Loucy (cell line): ENCODE measurements at regions not wholly inside any gene's neighbourhood (a gene's known extent, or its start where the extent isn't known, plus 50 kb on each side); places are given as distances from the start of the nearest gene placed in this dataset.
"Not testable (repeated sequence)": the region's sequence is repeated elsewhere in the genome, so short reads cannot be mapped to it uniquely, and the experiment has no call there.

Experiments
- H2AFZ ChIP-seq: fragments of 200-600 bp; sonication (generic); 2 replicates; pipeline ENCODE4 v1.6.0; 2016; ENCODE audit warnings: antibody characterized with exemption, mild to moderate bottlenecking, low read length, moderate library complexity
- H3F3A ChIP-seq: fragments of 200-600 bp; 2 replicates; pipeline ENCODE4 v1.6.0; 2016; ENCODE audit warnings: antibody characterized with exemption, low read depth, mild to moderate bottlenecking
- H3K27me3 ChIP-seq: fragments of 200-600 bp; sonication (generic); 2 replicates; pipeline ENCODE4 v1.6.1; 2014; ENCODE audit warnings: low read length, mild to moderate bottlenecking; ENCODE audit not compliant: insufficient read depth, poor library complexity, severe bottlenecking
- H3K36me3 ChIP-seq: fragments of 200-600 bp; sonication (generic); 2 replicates; pipeline ENCODE4 v1.6.1; 2016; ENCODE audit warnings: low read length; ENCODE audit not compliant: insufficient read depth
- H3K4me1 ChIP-seq: fragments of 200-600 bp; sonication (generic); 2 replicates; pipeline ENCODE4 v1.5.1; 2014; ENCODE audit warnings: low read length, mild to moderate bottlenecking; ENCODE audit not compliant: insufficient read depth, poor library complexity, severe bottlenecking
- H3K4me2 ChIP-seq: fragments of 200-600 bp; sonication (generic); 2 replicates; pipeline ENCODE4 v1.6.0; 2014; ENCODE audit warnings: antibody characterized with exemption, low read length, low read depth, mild to moderate bottlenecking; ENCODE audit not compliant: poor library complexity, severe bottlenecking
- H3K4me3 ChIP-seq: fragments of 200-600 bp; sonication (generic); 2 replicates; pipeline ENCODE4 v1.5.1; 2014; ENCODE audit warnings: low read length, mild to moderate bottlenecking, mixed read lengths; ENCODE audit not compliant: poor library complexity, severe bottlenecking
- H3K79me2 ChIP-seq: fragments of 200-600 bp; sonication (generic); 2 replicates; pipeline ENCODE4 v1.6.1; 2014; ENCODE audit warnings: low read length; ENCODE audit not compliant: insufficient read depth
- H3K9ac ChIP-seq: fragments of 200-600 bp; sonication (generic); 2 replicates; pipeline ENCODE4 v1.6.0; 2014; ENCODE audit warnings: mild to moderate bottlenecking, low read depth, low read length, moderate library complexity; ENCODE audit not compliant: poor library complexity, severe bottlenecking
- H3K9me2 ChIP-seq: fragments of 200-600 bp; sonication (generic); replicated peaks from 2 replicates; pipeline ENCODE4 v1.6.1; 2016; ENCODE audit warnings: low read depth, low read length, mixed read lengths
- H3K9me3 ChIP-seq: fragments of 200-600 bp; sonication (generic); 2 replicates; pipeline ENCODE4 v1.6.1; 2014; ENCODE audit warnings: mild to moderate bottlenecking, antibody characterized with exemption, low read length, low read depth; ENCODE audit not compliant: insufficient read depth
- H4K20me1 ChIP-seq: fragments of 200-600 bp; sonication (generic); 2 replicates; pipeline ENCODE4 v1.6.0; 2014; ENCODE audit warnings: antibody characterized with exemption, low read length, mild to moderate bottlenecking; ENCODE audit not compliant: insufficient read depth, poor library complexity, severe bottlenecking

DNA sequence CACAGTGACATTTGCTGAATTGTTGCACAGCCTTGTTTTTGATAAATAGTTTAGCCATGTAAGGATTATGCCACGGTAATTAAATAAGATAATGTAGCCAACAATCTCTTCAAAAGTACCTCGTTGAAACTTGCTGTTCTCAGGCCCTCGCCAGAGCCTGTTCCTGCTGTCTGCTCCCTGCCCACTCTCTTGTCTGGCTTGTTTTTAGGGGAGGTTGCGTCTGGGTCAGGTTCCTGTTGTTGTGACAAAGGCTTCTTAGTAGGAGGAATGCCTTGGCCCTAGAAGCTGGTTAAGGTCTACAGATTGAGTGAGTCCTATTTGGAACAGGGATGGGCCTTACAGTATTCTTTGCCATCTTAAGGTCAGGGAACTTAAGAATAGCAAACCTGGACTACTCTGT, 294.0 kb upstream of the NOTCH2NLA start:
- not testable (repeated sequence) for H3K36me3 ChIP-seq, H3K9me2 ChIP-seq, H2AFZ ChIP-seq, H3K9ac ChIP-seq, H3K27me3 ChIP-seq, H3F3A ChIP-seq, H3K9me3 ChIP-seq, H3K4me2 ChIP-seq, H4K20me1 ChIP-seq, H3K4me3 ChIP-seq, H3K4me1 ChIP-seq, H3K79me2 ChIP-seq

DNA sequence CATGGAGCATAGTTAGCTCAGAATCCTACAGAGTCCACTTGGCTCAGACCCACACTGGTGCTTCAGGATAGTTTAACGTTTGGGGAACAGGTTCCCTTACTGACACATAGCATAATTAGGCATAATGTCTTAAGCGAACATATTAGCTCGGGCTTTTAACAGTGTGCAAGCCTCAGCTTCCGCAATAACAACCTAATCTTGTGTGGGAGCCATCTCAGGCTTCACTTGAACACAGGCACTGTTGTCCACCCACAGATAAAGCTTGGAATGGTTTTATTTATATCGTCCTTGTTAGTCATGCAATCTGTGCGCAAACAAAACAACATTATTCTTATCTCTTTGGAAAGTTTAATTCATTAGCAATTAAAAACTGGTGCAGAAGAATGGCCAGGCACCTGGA, 293.5 kb upstream of the NOTCH2NLA start:
- not testable (repeated sequence) for H3K36me3 ChIP-seq, H3K9me3 ChIP-seq, H2AFZ ChIP-seq, H3K9me2 ChIP-seq, H4K20me1 ChIP-seq, H3K4me1 ChIP-seq, H3K4me3 ChIP-seq, H3K27me3 ChIP-seq, H3F3A ChIP-seq, H3K4me2 ChIP-seq, H3K9ac ChIP-seq, H3K79me2 ChIP-seq

DNA sequence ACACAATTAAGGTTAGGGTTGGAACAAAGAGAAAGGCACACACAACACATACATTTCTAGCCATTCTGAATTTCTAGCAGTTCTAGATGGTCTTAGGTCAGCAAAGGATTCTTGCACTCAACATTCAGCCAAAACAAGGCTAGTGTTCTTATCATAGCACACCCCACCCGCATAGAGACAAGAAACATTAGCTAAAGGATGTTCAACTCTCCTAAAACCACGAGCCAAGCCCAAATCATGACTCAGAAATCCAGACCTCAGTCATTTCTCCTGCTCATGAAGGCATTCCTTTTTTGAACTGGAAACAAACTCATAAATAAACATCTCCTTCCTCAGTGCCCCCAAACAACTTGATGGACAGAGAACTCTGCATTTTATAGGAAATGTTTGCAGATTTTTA, 293.0 kb upstream of the NOTCH2NLA start:
- H3K9me2 ChIP-seq, H3K27me3 ChIP-seq, H3K36me3 ChIP-seq, H3K4me1 ChIP-seq, H4K20me1 ChIP-seq, H2AFZ ChIP-seq, H3K9me3 ChIP-seq, H3K79me2 ChIP-seq, H3K4me2 ChIP-seq, H3K4me3 ChIP-seq, H3F3A ChIP-seq, H3K9ac ChIP-seq: not testable (repeated sequence)

DNA sequence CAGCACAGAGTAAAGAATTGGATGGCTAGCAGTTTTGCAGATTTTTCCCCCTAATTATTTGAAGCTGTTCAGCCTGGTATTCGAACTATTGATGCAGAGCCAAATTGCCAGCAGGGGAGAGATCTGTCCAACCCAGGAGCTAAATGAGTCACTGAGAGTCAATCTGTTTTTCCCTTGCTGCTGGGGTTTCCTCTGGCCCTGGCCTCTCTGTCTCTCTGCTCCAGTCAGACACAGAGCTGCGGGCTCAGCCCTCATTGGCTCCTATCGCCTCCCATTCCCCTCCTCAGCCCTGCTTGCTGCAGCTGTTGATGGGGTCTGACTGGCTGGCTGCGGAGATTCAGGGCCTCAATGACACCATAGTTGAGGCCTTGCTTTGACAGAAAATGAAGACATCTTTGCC, 284.9 kb upstream of the NOTCH2NLA start:
- not testable (repeated sequence) for H3K4me2 ChIP-seq, H3K4me1 ChIP-seq, H3K4me3 ChIP-seq, H3K9me3 ChIP-seq, H2AFZ ChIP-seq, H3K36me3 ChIP-seq, H3F3A ChIP-seq, H3K27me3 ChIP-seq, H4K20me1 ChIP-seq, H3K79me2 ChIP-seq, H3K9ac ChIP-seq, H3K9me2 ChIP-seq

DNA sequence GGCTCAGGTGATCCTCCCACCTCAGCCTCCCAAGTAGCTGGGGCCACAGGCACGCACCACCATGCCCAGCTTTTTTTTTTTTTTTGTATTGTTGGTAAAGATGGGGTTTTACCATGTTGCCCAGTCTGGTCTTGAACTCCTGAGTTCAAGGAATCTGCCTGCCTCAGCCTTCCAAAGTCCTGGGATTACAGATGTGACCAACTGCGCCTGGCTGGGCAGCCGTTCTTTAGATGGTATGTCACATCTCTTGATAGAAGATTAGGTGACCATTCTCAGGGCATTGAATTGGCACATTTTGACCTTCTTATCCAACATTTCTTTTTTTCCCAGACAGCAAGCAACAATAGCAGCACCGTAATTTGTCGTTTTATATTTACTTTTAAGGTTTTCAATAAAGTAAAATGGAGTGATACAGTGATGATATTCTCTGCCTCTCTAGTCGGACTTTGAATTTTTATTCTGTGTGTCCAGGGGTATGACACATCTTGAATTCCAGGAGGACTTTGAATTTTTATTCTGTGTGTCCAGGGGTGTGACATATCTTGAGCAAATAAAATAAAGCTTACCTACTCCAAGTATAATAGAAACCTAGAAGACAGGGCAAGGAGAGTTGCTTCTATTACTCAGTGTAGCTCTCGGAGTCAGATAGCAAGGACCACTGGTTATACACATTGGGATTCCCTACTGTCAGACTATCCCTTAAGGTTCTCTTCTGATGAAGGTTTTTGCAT, 282.4 kb upstream of the NOTCH2NLA start:
- H4K20me1 ChIP-seq, H3K4me2 ChIP-seq, H3K27me3 ChIP-seq, H3F3A ChIP-seq, H3K4me3 ChIP-seq, H3K9me2 ChIP-seq, H3K9me3 ChIP-seq, H3K36me3 ChIP-seq, H2AFZ ChIP-seq, H3K4me1 ChIP-seq, H3K79me2 ChIP-seq, H3K9ac ChIP-seq: not testable (repeated sequence)

DNA sequence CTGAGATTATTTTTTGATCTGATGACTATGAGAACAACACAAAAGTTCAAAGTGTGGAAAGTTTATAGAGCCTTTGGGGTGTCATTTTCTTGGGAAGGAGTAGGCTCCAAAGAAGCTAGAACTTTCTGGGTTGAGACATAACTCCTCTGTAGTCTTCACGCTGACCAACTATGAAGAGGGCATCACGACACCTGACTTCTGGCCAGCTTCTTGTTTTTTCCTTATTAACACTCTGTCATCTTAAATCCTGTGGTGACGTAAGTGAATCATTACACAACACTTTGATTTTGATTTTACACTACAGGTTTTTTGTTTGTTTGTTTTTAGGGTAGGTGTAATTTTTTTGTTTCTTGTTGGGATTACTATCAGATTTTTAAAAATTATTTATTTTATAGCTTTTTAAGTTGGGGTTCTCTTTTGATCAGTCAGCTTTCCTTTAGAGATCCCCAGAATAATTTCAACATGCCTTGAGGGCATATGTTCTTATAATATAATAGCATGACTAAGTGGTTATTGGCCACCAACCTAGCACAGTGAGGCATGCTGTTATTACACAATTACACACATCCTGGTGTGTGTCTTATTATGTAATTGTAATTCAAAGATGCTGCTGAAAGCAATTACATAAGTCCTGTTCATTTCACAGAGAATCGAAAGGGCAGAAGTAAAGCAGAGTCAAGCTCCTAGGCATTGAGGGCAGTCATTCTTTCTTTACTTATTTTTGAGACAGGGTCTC, 281.6 kb upstream of the NOTCH2NLA start:
- H3F3A ChIP-seq, H3K79me2 ChIP-seq, H3K4me1 ChIP-seq, H3K36me3 ChIP-seq, H3K9ac ChIP-seq, H3K4me2 ChIP-seq, H3K27me3 ChIP-seq, H4K20me1 ChIP-seq, H2AFZ ChIP-seq, H3K4me3 ChIP-seq, H3K9me3 ChIP-seq, H3K9me2 ChIP-seq: not testable (repeated sequence)

DNA sequence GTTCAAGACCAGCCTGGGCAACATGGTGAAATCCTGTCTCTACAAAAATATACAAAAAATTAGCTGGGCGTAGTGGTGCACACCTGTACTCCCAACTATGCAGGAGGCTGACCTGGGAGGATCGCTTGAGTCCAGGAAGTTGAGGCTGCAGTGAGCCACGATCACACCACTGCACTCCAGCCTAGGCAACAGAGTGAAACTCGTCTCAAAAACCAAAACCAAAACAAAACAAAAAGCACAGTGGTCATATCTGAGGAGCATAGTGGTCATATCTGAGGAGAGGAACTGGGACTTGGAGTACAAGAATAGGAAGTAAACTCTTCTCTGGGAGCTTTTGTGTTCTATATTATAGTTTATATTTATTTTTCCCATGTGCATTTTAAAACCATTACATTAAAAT, 275.3 kb upstream of the NOTCH2NLA start:
- not testable (repeated sequence) for H3K79me2 ChIP-seq, H3K9me3 ChIP-seq, H3K9ac ChIP-seq, H3K9me2 ChIP-seq, H2AFZ ChIP-seq, H3K4me1 ChIP-seq, H4K20me1 ChIP-seq, H3F3A ChIP-seq, H3K4me3 ChIP-seq, H3K4me2 ChIP-seq, H3K36me3 ChIP-seq, H3K27me3 ChIP-seq
